Right lobe of liver (tissue), 6 donors: ENCODE measurements at regions not wholly inside any gene's neighbourhood (a gene's known extent, or its start where the extent isn't known, plus 50 kb on each side); places are given as distances from the start of the nearest gene placed in this dataset.

Experiments
- ATAC-seq, 4 donors: fragments of 200-7000 bp; cut with Tn5 transposase; one replicate each; pipeline ENCODE4 v1.9.1; 2020; ENCODE audit warnings: mild to moderate bottlenecking in 4 of 4, moderate library complexity in 4 of 4
- DNase-seq, 3 donors: peaks; one replicate each; pipeline ENCODE4 v3.0.0-alpha.2; 2020
- H3K27ac ChIP-seq, 3 donors: fragments of 200-600 bp; one replicate each; pipeline ENCODE4 v1.8.0; 2022
- H3K27me3 ChIP-seq, 2 donors: fragments of 200-600 bp; one replicate each; pipeline ENCODE4 v1.8.0; 2022
- H3K36me3 ChIP-seq, 4 donors: fragments of 200-600 bp; sonication (generic) in 1 of 4; one replicate each; pipeline versions ENCODE4 v1.5.1 to v1.8.0; 2017 to 2022; ENCODE audit warnings: control low read depth in 1 of 4
- H3K4me1 ChIP-seq, 4 donors: fragments of 200-600 bp; sonication (generic) in 1 of 4; one replicate each; pipeline versions ENCODE4 v1.5.1 to v1.8.0; 2017 to 2022; ENCODE audit warnings: control low read depth in 1 of 4
- H3K4me3 ChIP-seq, 3 donors: fragments of 200-600 bp; one replicate each; pipeline ENCODE4 v1.8.0; 2022
- H3K9me3 ChIP-seq, 4 donors: fragments of 200-600 bp; sonication (generic) in 1 of 4; one replicate each; pipeline versions ENCODE4 v1.5.1 to v1.8.0; 2017 to 2022; ENCODE audit warnings: control low read depth in 1 of 4
- CTCF ChIP-seq, 4 donors: fragments of 200-600 bp in 3 of 4; fragments of 450-650 bp in 1 of 4; IDR thresholded peaks; one replicate each; pipeline versions ENCODE4 v1.5.1 to v1.8.0; 2016 to 2022; ENCODE audit warnings: antibody characterized with exemption in 4 of 4, mild to moderate bottlenecking in 2 of 4
- POLR2A ChIP-seq: fragments of 450-650 bp; IDR thresholded peaks from one replicate; pipeline ENCODE4 v1.6.1; 2017; ENCODE audit warnings: antibody characterized with exemption, mild to moderate bottlenecking
- WGBS: methylation state at CpG from one replicate; pipeline ENCODE4 v1.1.6; 2018; ENCODE audit warnings: low coverage, low lambda C conversion rate; ENCODE audit not compliant: insufficient coverage; ENCODE audit errors: missing lambda C conversion rate; 5-methylcytosine and 5-hydroxymethylcytosine counted together
- intact Hi-C, 2 donors: fragments of 100-400 bp; cut with DNase I; formaldehyde crosslinking; loops; one replicate each; pipeline versions ENCODE4 v1.11.2 to v1.14.1; 2022
- donor health status: DM: no; HTN: yes; CAD: no.
- donor health status: DM: no; HTN: no; CAD: no.
- donor health status: DM: no; HTN: no; CAD: no.
- donor health status: DM: no; HTN: yes; CAD: no.
- donor health status: DM: no; HTN: yes; CAD: no.

- Histone ChIP-seq H3K9me3 (no peaks in the 10 kb centered on the region), H3K4me3 (no peak overlapping the region), H3K36me3 (no peaks in the 10 kb centered on the region), H3K27me3 (no peaks in the 10 kb centered on the region), H3K4me1 (no peaks in the 10 kb centered on the region), H3K27ac (no peak overlapping the region)
- WGBS, result 47% methylated on average over 1 of the region's 1 CpG
- TF ChIP-seq POLR2A, result no peak
- no peak for TF ChIP-seq CTCF (IDR thresholded peaks at IDR 0.05)
- DNase-seq (no peak), ATAC-seq (no peak)
- intact Hi-C loops, result no loop called here
Measured at GRCh38 chr14:40841886-40842285, 764.8 kb upstream of the LRFN5 start.

DNA sequence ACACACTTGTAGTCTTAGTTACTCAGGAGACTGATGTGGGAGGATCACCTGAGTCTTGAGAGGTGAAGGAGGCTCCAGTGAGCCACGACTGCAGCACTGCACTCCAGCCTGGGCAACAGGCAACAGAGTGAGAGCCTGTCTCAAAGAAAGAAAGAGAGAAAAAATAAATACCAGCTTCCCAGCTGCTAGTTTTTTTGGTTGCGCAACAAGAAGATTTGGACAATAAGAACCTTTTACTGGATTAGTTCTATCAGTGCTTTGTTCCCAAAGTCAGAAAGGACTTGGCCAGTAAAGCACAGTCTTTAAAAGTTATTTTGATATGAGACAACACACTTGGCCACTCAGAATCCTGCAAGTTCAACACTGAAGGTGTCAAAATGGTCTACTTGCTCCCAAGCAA lies 768.1 kb upstream of the LRFN5 start:
- ATAC-seq, result no peak
- intact Hi-C loops, result no loop called here
- 49% methylated on average over 2 of the region's 2 CpGs for WGBS
- Histone ChIP-seq H3K4me3 (no peak overlapping the region), H3K4me1 (no peaks in the 10 kb centered on the region), H3K36me3 (no peaks in the 10 kb centered on the region), H3K9me3 (no peaks in the 10 kb centered on the region), H3K27me3 (no peaks in the 10 kb centered on the region), H3K27ac (no peak overlapping the region)
- no peak for TF ChIP-seq POLR2A
- TF ChIP-seq CTCF (IDR thresholded peaks at IDR 0.05), result no peak
- DNase-seq, result no peak

GRCh38 chr14:40806471-40806870 lies 800.2 kb upstream of the LRFN5 start:
- Histone ChIP-seq H3K27me3 (no peaks in the 10 kb centered on the region), H3K36me3 (no peaks in the 10 kb centered on the region), H3K27ac (no peak overlapping the region), H3K4me3 (no peak overlapping the region), H3K9me3 (no peaks in the 10 kb centered on the region), H3K4me1 (no peaks in the 10 kb centered on the region)
- TF ChIP-seq CTCF (IDR thresholded peaks at IDR 0.05) (no peak), POLR2A (no peak)
- DNase-seq, result no peak
- no peak for ATAC-seq
- intact Hi-C loops, result no loop called here

DNA sequence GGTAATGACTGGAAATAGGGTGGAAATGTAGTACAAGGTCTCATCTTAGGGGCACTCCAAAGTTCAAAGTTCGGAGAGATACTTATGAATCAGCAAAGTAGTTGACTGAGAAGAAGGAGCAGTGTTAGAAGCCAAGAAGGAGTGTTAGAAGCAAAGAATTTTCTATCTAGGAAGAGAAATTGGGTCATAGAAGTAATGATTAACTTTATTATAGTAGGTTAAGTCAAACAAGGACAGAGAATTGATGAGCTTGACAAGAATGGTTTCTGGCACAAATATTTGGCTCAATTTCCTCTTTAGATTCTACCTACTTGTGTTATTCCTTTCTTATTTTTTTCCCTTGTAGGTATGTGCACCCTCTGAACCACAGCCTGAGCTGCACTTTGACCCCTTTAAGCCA lies 810.5 kb upstream of the LRFN5 start:
- intact Hi-C loops, result no loop called here
- no peaks in the 10 kb centered on the region for H3K4me1 ChIP-seq
- H3K9me3 ChIP-seq, result no peaks in the 10 kb centered on the region
- no peak overlapping the region for H3K27ac ChIP-seq
- TF ChIP-seq POLR2A (no peak), CTCF (IDR thresholded peaks at IDR 0.05) (no peak)
- DNase-seq, result no peak
- no peaks in the 10 kb centered on the region for H3K27me3 ChIP-seq
- 7% methylated on average over 1 of the region's 1 CpG for WGBS
- ATAC-seq, result peak in 2 of 4 donors; percentile 54 to 55
- no peaks in the 10 kb centered on the region for H3K36me3 ChIP-seq
- H3K4me3 ChIP-seq, result no peak overlapping the region

- no peaks in the 10 kb centered on the region for H3K27me3 ChIP-seq
- intact Hi-C loops, result no loop called here
- H3K4me3 ChIP-seq, result no peak overlapping the region
- DNase-seq (no peak), ATAC-seq (no peak)
- WGBS, result 73% methylated on average over 4 of the region's 9 CpGs
- H3K9me3 ChIP-seq, result no peaks in the 10 kb centered on the region
- H3K27ac ChIP-seq, result no peak overlapping the region
- H3K36me3 ChIP-seq, result no peaks in the 10 kb centered on the region
- TF ChIP-seq POLR2A, result no peak
- no peaks in the 10 kb centered on the region for H3K4me1 ChIP-seq
Measured at GRCh38 chr14:40784860-40785259, 821.8 kb upstream of the LRFN5 start.
